ENCODE measurements at regions not wholly inside any gene's neighbourhood (a gene's known extent, or its start where the extent isn't known, plus 50 kb on each side); places are given as distances from the start of the nearest gene placed in this dataset.
"Not testable (repeated sequence)": the region's sequence is repeated elsewhere in the genome, so short reads cannot be mapped to it uniquely, and the experiment has no call there.

GRCh38 chr5:82640916-82641315, 362.8 kb upstream of the RPS23 start:
- DNase-seq = no peak
- in situ Hi-C loops (cut with MboI; ENCODE audit: low pct_unique_long_range_greater_than_20kb, low sequenced_read_pairs) = loop anchor here (25.0 kb wide), 1 partner anchor 279 kb away; no protein-coding TSS in a partner anchor

- DNase-seq = peak; percentile 59
- in situ Hi-C loops (cut with MboI; ENCODE audit: low pct_unique_long_range_greater_than_20kb, low sequenced_read_pairs) = loop anchor here (25.0 kb wide), 1 partner anchor 277 kb away; no protein-coding TSS in a partner anchor
Observed at GRCh38 chr5:82639393-82640144, 361.4 kb upstream of the RPS23 start.

GRCh38 chr5:82636591-82636990, 358.4 kb upstream of the RPS23 start:
- no peak for DNase-seq
- in situ Hi-C loops (cut with MboI; ENCODE audit: low pct_unique_long_range_greater_than_20kb, low sequenced_read_pairs) = loop anchor here (25.0 kb wide), 1 partner anchor 274 kb away; no protein-coding TSS in a partner anchor

GRCh38 chr5:82635561-82636288, 357.6 kb upstream of the RPS23 start:
- in situ Hi-C loops (cut with MboI; ENCODE audit: low pct_unique_long_range_greater_than_20kb, low sequenced_read_pairs) = loop anchor here (25.0 kb wide), 1 partner anchor 273 kb away; no protein-coding TSS in a partner anchor
- DNase-seq = no peak

- no peak for DNase-seq
- in situ Hi-C loops (cut with MboI; ENCODE audit: low pct_unique_long_range_greater_than_20kb, low sequenced_read_pairs) = loop anchor here (25.0 kb wide), 1 partner anchor 266 kb away; no protein-coding TSS in a partner anchor
Observed at GRCh38 chr5:82628364-82628910, 350.3 kb upstream of the RPS23 start.

GRCh38 chr5:82626905-82627591, 348.9 kb upstream of the RPS23 start:
- not testable (repeated sequence) for DNase-seq
- in situ Hi-C loops (cut with MboI; ENCODE audit: low pct_unique_long_range_greater_than_20kb, low sequenced_read_pairs) = loop anchor here (25.0 kb wide), 1 partner anchor 265 kb away; no protein-coding TSS in a partner anchor

GRCh38 chr5:82626012-82626411, 347.9 kb upstream of the RPS23 start:
- in situ Hi-C loops (cut with MboI; ENCODE audit: low pct_unique_long_range_greater_than_20kb, low sequenced_read_pairs) = loop anchor here (25.0 kb wide), 1 partner anchor 264 kb away; no protein-coding TSS in a partner anchor

GRCh38 chr5:82624062-82624461, 345.9 kb upstream of the RPS23 start:
- in situ Hi-C loops (cut with MboI; ENCODE audit: low pct_unique_long_range_greater_than_20kb, low sequenced_read_pairs) = no loop called here

More at GRCh38 chr5:82626012-82626411, 347.9 kb upstream of the RPS23 start:
- DNase-seq = not testable (repeated sequence)

GRCh38 chr5:82622711-82623514, 344.8 kb upstream of the RPS23 start:
- in situ Hi-C loops (cut with MboI; ENCODE audit: low pct_unique_long_range_greater_than_20kb, low sequenced_read_pairs) = no loop called here
- no peak for DNase-seq

More at GRCh38 chr5:82624062-82624461, 345.9 kb upstream of the RPS23 start:
- DNase-seq = peak; percentile 34

GRCh38 chr5:82622205-82622604, 344.1 kb upstream of the RPS23 start:
- in situ Hi-C loops (cut with MboI; ENCODE audit: low pct_unique_long_range_greater_than_20kb, low sequenced_read_pairs) = no loop called here
- DNase-seq = no peak

- in situ Hi-C loops (cut with MboI; ENCODE audit: low pct_unique_long_range_greater_than_20kb, low sequenced_read_pairs) = no loop called here
- peak; percentile 61 for DNase-seq
Observed at GRCh38 chr5:82620957-82621600, 342.9 kb upstream of the RPS23 start.

- in situ Hi-C loops (cut with MboI; ENCODE audit: low pct_unique_long_range_greater_than_20kb, low sequenced_read_pairs) = no loop called here
Observed at GRCh38 chr5:82619097-82619496, 340.9 kb upstream of the RPS23 start.

GRCh38 chr5:82614706-82615105, 336.6 kb upstream of the RPS23 start:
- in situ Hi-C loops (cut with MboI; ENCODE audit: low pct_unique_long_range_greater_than_20kb, low sequenced_read_pairs) = no loop called here
- no peak for DNase-seq

More at GRCh38 chr5:82619097-82619496, 340.9 kb upstream of the RPS23 start:
- DNase-seq = no peak

GRCh38 chr5:82613891-82614290, 335.7 kb upstream of the RPS23 start:
- in situ Hi-C loops (cut with MboI; ENCODE audit: low pct_unique_long_range_greater_than_20kb, low sequenced_read_pairs) = no loop called here
- DNase-seq = no peak

- in situ Hi-C loops (cut with MboI; ENCODE audit: low pct_unique_long_range_greater_than_20kb, low sequenced_read_pairs) = no loop called here
- DNase-seq = no peak
Observed at GRCh38 chr5:82610686-82611085, 332.5 kb upstream of the RPS23 start.

- DNase-seq = no peak
- in situ Hi-C loops (cut with MboI; ENCODE audit: low pct_unique_long_range_greater_than_20kb, low sequenced_read_pairs) = no loop called here
Observed at GRCh38 chr5:82605441-82605973, 327.4 kb upstream of the RPS23 start.
